ENCODE measurements at regions not wholly inside any gene's neighbourhood (a gene's known extent, or its start where the extent isn't known, plus 50 kb on each side); places are given as distances from the start of the nearest gene placed in this dataset.

DNA sequence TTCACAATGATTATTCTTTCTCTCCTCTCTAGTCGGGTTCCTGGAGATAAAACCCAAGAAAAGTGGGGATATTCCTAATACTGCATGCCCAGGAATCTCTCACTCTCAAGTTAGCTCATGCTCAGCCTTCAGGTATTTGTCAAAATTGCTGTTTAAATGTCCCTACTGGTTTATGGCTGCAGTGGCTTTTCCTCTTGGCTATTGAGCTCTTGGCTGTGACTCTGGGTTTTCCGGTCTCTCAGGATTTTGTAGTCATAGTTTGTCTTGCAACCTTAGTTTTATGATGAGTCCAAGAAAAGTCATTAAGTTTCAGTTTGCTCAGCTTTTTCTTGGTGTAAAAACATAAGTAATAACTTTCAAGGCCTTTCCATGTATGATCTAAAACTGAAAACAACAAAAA is 820.7 kb upstream of the HS6ST1 start:
- H4K20me1 ChIP-seq (replicated peaks; ENCODE audit: control insufficient read depth, extremely low read depth, insufficient read depth, low read length): no peaks in the 10 kb centered on the region
- H3K27ac ChIP-seq (ENCODE audit: insufficient read depth, low read depth, low read length): no peak overlapping the region
- dilution Hi-C loops (cut with MboI; ENCODE audit: extremely low pct_ligation_motif_present, low sequenced_read_pairs) (no loop called here), intact Hi-C loops (cut with micrococcal nuclease) (no loop called here)
- ChIA-PET POLR2A (no interaction called here), CTCF (no interaction called here)
- FAIRE-seq (no peak), DNase-seq (ENCODE audit: low read depth, low spot score) (no peak)
- no peaks in the 10 kb centered on the region for H3K27me3 ChIP-seq (ENCODE audit: control insufficient read depth in 2 of 2, insufficient read depth in 2 of 2, low read length in 2 of 2)
- no peaks in the 10 kb centered on the region for H3K9me3 ChIP-seq (replicated peaks; ENCODE audit: control insufficient read depth, insufficient read depth, low read length)
- H3K9me1 ChIP-seq (replicated peaks; ENCODE audit: control insufficient read depth, extremely low read depth, insufficient read depth, low read length): no peaks in the 10 kb centered on the region
- H3K36me3 ChIP-seq (ENCODE audit: control insufficient read depth in 2 of 2, extremely low read depth in 1 of 2, insufficient read depth in 2 of 2, low read length in 2 of 2): no peaks in the 10 kb centered on the region
- no peak overlapping the region for H3K4me2 ChIP-seq (ENCODE audit: insufficient read depth, low read length)
- H3K4me3 ChIP-seq (replicated peaks in 1 of 3; ENCODE audit: insufficient read depth in 1 of 3, low read depth in 1 of 3, low read length in 3 of 3): no peak overlapping the region
- H3K79me2 ChIP-seq (ENCODE audit: control insufficient read depth, insufficient read depth, low read length): no peaks in the 10 kb centered on the region
- no TSS peak for BruUV-seq (replicated peaks)
- no peaks in the 10 kb centered on the region for H3K4me1 ChIP-seq (ENCODE audit: control insufficient read depth, extremely low read depth, insufficient read depth, low read length)
- TF ChIP-seq FOS (IDR thresholded peaks at IDR 0.05; ENCODE audit: borderline replicate concordance, insufficient read depth, low read length) (no peak), GATA2 (IDR thresholded peaks at IDR 0.05; ENCODE audit: insufficient read depth, insufficient read length, low read depth, low read length) (no peak), JUN (IDR thresholded peaks at IDR 0.05; ENCODE audit: borderline replicate concordance, insufficient read depth, insufficient read length, low read depth) (no peak), MYC (IDR thresholded peaks at IDR 0.05; ENCODE audit: low read depth, low read length) (no peak), POLR2AphosphoS5 (IDR thresholded peaks at IDR 0.05; ENCODE audit: insufficient read depth, low read depth, low read length) (no peak), POLR2A (IDR thresholded peaks at IDR 0.05; ENCODE audit: low read depth, low read length) (no peak), EZH2 (IDR thresholded peaks at IDR 0.05; ENCODE audit: borderline replicate concordance, low read depth, low read length, severe bottlenecking) (no peak)
- TF ChIP-seq, protein P1, sequence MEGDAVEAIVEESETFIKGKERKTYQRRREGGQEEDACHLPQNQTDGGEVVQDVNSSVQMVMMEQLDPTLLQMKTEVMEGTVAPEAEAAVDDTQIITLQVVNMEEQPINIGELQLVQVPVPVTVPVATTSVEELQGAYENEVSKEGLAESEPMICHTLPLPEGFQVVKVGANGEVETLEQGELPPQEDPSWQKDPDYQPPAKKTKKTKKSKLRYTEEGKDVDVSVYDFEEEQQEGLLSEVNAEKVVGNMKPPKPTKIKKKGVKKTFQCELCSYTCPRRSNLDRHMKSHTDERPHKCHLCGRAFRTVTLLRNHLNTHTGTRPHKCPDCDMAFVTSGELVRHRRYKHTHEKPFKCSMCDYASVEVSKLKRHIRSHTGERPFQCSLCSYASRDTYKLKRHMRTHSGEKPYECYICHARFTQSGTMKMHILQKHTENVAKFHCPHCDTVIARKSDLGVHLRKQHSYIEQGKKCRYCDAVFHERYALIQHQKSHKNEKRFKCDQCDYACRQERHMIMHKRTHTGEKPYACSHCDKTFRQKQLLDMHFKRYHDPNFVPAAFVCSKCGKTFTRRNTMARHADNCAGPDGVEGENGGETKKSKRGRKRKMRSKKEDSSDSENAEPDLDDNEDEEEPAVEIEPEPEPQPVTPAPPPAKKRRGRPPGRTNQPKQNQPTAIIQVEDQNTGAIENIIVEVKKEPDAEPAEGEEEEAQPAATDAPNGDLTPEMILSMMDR (IDR thresholded peaks at IDR 0.05; ENCODE audit: extremely low read depth in 1 of 2, insufficient read depth in 1 of 2, low read depth in 1 of 2, low read length in 2 of 2): no peak
- TF ChIP-seq, protein P2, sequence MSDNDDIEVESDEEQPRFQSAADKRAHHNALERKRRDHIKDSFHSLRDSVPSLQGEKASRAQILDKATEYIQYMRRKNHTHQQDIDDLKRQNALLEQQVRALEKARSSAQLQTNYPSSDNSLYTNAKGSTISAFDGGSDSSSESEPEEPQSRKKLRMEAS (IDR thresholded peaks at IDR 0.05; ENCODE audit: insufficient read depth, insufficient read length): no peak
- H3K9ac ChIP-seq (replicated peaks; ENCODE audit: extremely low read depth, insufficient read depth, low read length): no peak overlapping the region
- H2AFZ ChIP-seq (ENCODE audit: low read depth, low read length): no peak overlapping the region
